Keratinocyte (primary cell): ENCODE measurements at regions not wholly inside any gene's neighbourhood (a gene's known extent, or its start where the extent isn't known, plus 50 kb on each side); places are given as distances from the start of the nearest gene placed in this dataset.

ENCODE experiments used
- DNase-seq: peaks from one replicate; pipeline ENCODE4 v3.0.0-alpha.2; 2011; ENCODE audit warnings: low read depth, missing footprints, low spot score
- FAIRE-seq: peaks from 2 replicates; lab custom pipeline; 2011; peaks lifted over from hg19 to GRCh38; lab: Jason Lieb, UNC
- H2AFZ ChIP-seq: 2 replicates; pipeline ENCODE4 v1.6.0; 2012; ENCODE audit warnings: low read length, control low read depth, inconsistent platforms; ENCODE audit not compliant: control insufficient read depth
- H3K27ac ChIP-seq: 2 replicates; pipeline ENCODE4 v1.5.1; 2011; ENCODE audit warnings: low read length; ENCODE audit not compliant: control insufficient read depth, insufficient read depth
- H3K27me3 ChIP-seq: 3 replicates; pipeline ENCODE4 v1.6.0; 2011; ENCODE audit warnings: low read length; ENCODE audit not compliant: control insufficient read depth, insufficient read depth; ENCODE audit errors: extremely low read depth
- H3K36me3 ChIP-seq, 2 experiments: 2 replicates in 1 of 2; 3 replicates in 1 of 2; pipeline ENCODE4 v1.5.1; 2011; ENCODE audit warnings: low read length in 2 of 2, mild to moderate bottlenecking in 1 of 2; ENCODE audit not compliant: control insufficient read depth in 2 of 2, insufficient read depth in 2 of 2; ENCODE audit errors: extremely low read depth in 1 of 2
- H3K4me1 ChIP-seq: 3 replicates; pipeline ENCODE4 v1.5.1; 2011; ENCODE audit warnings: low read length; ENCODE audit not compliant: control insufficient read depth, insufficient read depth; ENCODE audit errors: extremely low read depth
- H3K4me2 ChIP-seq: 3 replicates; pipeline ENCODE4 v1.6.0; 2011; ENCODE audit warnings: low read depth, low read length; ENCODE audit not compliant: control insufficient read depth, insufficient read depth; ENCODE audit errors: extremely low read depth
- H3K4me3 ChIP-seq, 3 experiments: fragments of 200-600 bp in 1 of 3; sonication (generic) in 1 of 3; 2 replicates in 2 of 3; 3 replicates in 1 of 3; pipeline ENCODE4 v1.5.1; 2011 to 2016; ENCODE audit warnings: low read length in 3 of 3, mild to moderate bottlenecking in 3 of 3, control low read depth in 2 of 3, inconsistent platforms in 1 of 3, low read depth in 1 of 3, mixed read lengths in 1 of 3, mixed run types in 1 of 3, moderate library complexity in 1 of 3; ENCODE audit not compliant: control insufficient read depth in 2 of 3, insufficient read depth in 2 of 3; ENCODE audit errors: extremely low read depth in 1 of 3
- H3K79me2 ChIP-seq: 2 replicates; pipeline ENCODE4 v1.6.0; 2012; ENCODE audit warnings: low read length; ENCODE audit not compliant: control insufficient read depth, insufficient read depth
- H3K9ac ChIP-seq: 3 replicates; pipeline ENCODE4 v1.6.0; 2011; ENCODE audit warnings: low read length; ENCODE audit not compliant: control insufficient read depth, insufficient read depth; ENCODE audit errors: extremely low read depth
- H3K9me1 ChIP-seq: 3 replicates; pipeline ENCODE4 v1.6.0; 2011; ENCODE audit warnings: low read length; ENCODE audit not compliant: control insufficient read depth, insufficient read depth; ENCODE audit errors: extremely low read depth
- H3K9me3 ChIP-seq: 2 replicates; pipeline ENCODE4 v1.5.1; 2012; ENCODE audit warnings: low read depth, low read length; ENCODE audit not compliant: control insufficient read depth
- H4K20me1 ChIP-seq: 3 replicates; pipeline ENCODE4 v1.6.0; 2011; ENCODE audit warnings: low read length; ENCODE audit not compliant: control insufficient read depth, insufficient read depth; ENCODE audit errors: extremely low read depth
- CTCF ChIP-seq, 3 experiments: IDR thresholded peaks in 1 of 3; conservative IDR thresholded peaks in 1 of 3; optimal IDR thresholded peaks in 1 of 3; 2 replicates in 2 of 3; 3 replicates in 1 of 3; pipeline versions ENCODE3 to v1.5.1; 2011; ENCODE audit warnings: low read length in 3 of 3, mild to moderate bottlenecking in 3 of 3, moderate library complexity in 2 of 3, control low read depth in 1 of 3, inconsistent platforms in 1 of 3; ENCODE audit not compliant: insufficient read depth in 2 of 3; ENCODE audit errors: extremely low read depth in 1 of 3
- EZH2 ChIP-seq: IDR thresholded peaks from one replicate; pipeline ENCODE4 v1.6.1; 2012; ENCODE audit warnings: inconsistent platforms, mild to moderate bottlenecking, low read length, moderate library complexity
- dilution Hi-C: fragments of 300-500 bp; cut with MboI; formaldehyde crosslinking; loops from one replicate; pipeline ENCODE4 v1.7.0; 2020; ENCODE audit warnings: low sequenced_read_pairs; ENCODE audit not compliant: extremely low pct_ligation_motif_present

- FAIRE-seq: no peak
- no peak for TF ChIP-seq CTCF (optimal IDR thresholded peaks at IDR 0.05 in 1 of 3, IDR thresholded peaks at IDR 0.05 in 1 of 3, conservative IDR thresholded peaks at IDR 0.05 in 1 of 3; ENCODE audit: extremely low read depth in 1 of 3, insufficient read depth in 2 of 3, low read length in 3 of 3)
- no peak for TF ChIP-seq EZH2
- no peaks in the 10 kb centered on the region for H3K4me1 ChIP-seq
- H3K27ac ChIP-seq: no peak overlapping the region
- no peak overlapping the region for H3K4me3 ChIP-seq
- H3K9ac ChIP-seq: no peak overlapping the region
- H3K36me3 ChIP-seq: no peaks in the 10 kb centered on the region
- dilution Hi-C loops: no loop called here
- no peaks in the 10 kb centered on the region for H3K9me3 ChIP-seq
- H2AFZ ChIP-seq: no peak overlapping the region
- no peak overlapping the region for H3K4me2 ChIP-seq
- H4K20me1 ChIP-seq: no peaks in the 10 kb centered on the region
- H3K27me3 ChIP-seq: no peaks in the 10 kb centered on the region
- no peaks in the 10 kb centered on the region for H3K9me1 ChIP-seq
- no peaks in the 10 kb centered on the region for H3K79me2 ChIP-seq
- DNase-seq: no peak
These were observed 117.2 kb upstream of the LRIG1 start for GRCh38 chr3:66618066-66618465.

GRCh38 chr3:66620296-66620695, 119.5 kb upstream of the LRIG1 start:
- Histone ChIP-seq H3K27ac (no peak overlapping the region), H3K9ac (no peak overlapping the region), H3K79me2 (no peaks in the 10 kb centered on the region), H4K20me1 (no peaks in the 10 kb centered on the region), H3K9me1 (no peaks in the 10 kb centered on the region), H3K4me3 (no peak overlapping the region), H3K4me1 (no peaks in the 10 kb centered on the region), H3K36me3 (no peaks in the 10 kb centered on the region), H3K4me2 (no peak overlapping the region), H3K9me3 (no peaks in the 10 kb centered on the region), H3K27me3 (no peaks in the 10 kb centered on the region), H2AFZ (no peak overlapping the region)
- dilution Hi-C loops: no loop called here
- TF ChIP-seq EZH2 (no peak), CTCF (optimal IDR thresholded peaks at IDR 0.05 in 1 of 3, IDR thresholded peaks at IDR 0.05 in 1 of 3, conservative IDR thresholded peaks at IDR 0.05 in 1 of 3; ENCODE audit: extremely low read depth in 1 of 3, insufficient read depth in 2 of 3, low read length in 3 of 3) (no peak)
- DNase-seq (no peak), FAIRE-seq (no peak)
